Epithelial cell of esophagus (primary cell): ENCODE measurements at regions not wholly inside any gene's neighbourhood (a gene's known extent, or its start where the extent isn't known, plus 50 kb on each side); places are given as distances from the start of the nearest gene placed in this dataset.
"Not testable (repeated sequence)": the region's sequence is repeated elsewhere in the genome, so short reads cannot be mapped to it uniquely, and the experiment has no call there.

Experiments
- DNase-seq: peaks from one replicate; pipeline ENCODE4 v3.0.0; 2010; ENCODE audit warnings: low read depth
- H3K4me3 ChIP-seq: 2 replicates; pipeline ENCODE4 v1.5.1; 2011; ENCODE audit warnings: mild to moderate bottlenecking, low read length, control low read depth
- CTCF ChIP-seq: IDR thresholded peaks from 2 replicates; pipeline ENCODE4 v1.5.1; 2011; ENCODE audit warnings: low read depth, mild to moderate bottlenecking, low read length, control low read depth, inconsistent platforms; ENCODE audit not compliant: insufficient read depth; ENCODE audit errors: missing control alignments

- H3K4me3 ChIP-seq = no peak overlapping the region
- DNase-seq = no peak
- no peak for TF ChIP-seq CTCF
Observed at GRCh38 chr3:145490088-145491048, 670.6 kb downstream of the PLOD2 start.

- TF ChIP-seq CTCF = no peak
- H3K4me3 ChIP-seq = no peak overlapping the region
- no peak for DNase-seq
Observed at GRCh38 chr3:145492456-145492855, 668.5 kb downstream of the PLOD2 start.

- not testable (repeated sequence) for DNase-seq, H3K4me3 ChIP-seq
Observed at GRCh38 chr3:145517416-145517815, 643.6 kb downstream of the PLOD2 start.

GRCh38 chr3:145518639-145519038 lies 642.3 kb downstream of the PLOD2 start:
- H3K4me3 ChIP-seq = no peak overlapping the region
- no peak for TF ChIP-seq CTCF
- DNase-seq = no peak

GRCh38 chr3:145519398-145520047 lies 641.5 kb downstream of the PLOD2 start:
- TF ChIP-seq CTCF = no peak

GRCh38 chr3:145522179-145522578 lies 638.8 kb downstream of the PLOD2 start:
- no peak overlapping the region for H3K4me3 ChIP-seq
- no peak for DNase-seq
- TF ChIP-seq CTCF = no peak

More at GRCh38 chr3:145519398-145520047, 641.5 kb downstream of the PLOD2 start:
- DNase-seq = no peak
- H3K4me3 ChIP-seq = no peak overlapping the region

- no peak overlapping the region for H3K4me3 ChIP-seq
- DNase-seq = no peak
- no peak for TF ChIP-seq CTCF
Observed at GRCh38 chr3:145522893-145523651, 637.9 kb downstream of the PLOD2 start.
